22Rv1 (cell line): ENCODE measurements at regions not wholly inside any gene's neighbourhood (a gene's known extent, or its start where the extent isn't known, plus 50 kb on each side); places are given as distances from the start of the nearest gene placed in this dataset.

Source experiments
- H3K27ac ChIP-seq: fragments of 450-650 bp; 2 replicates; pipeline ENCODE4 v1.5.1; 2017
- ZFX ChIP-seq: fragments of 450-650 bp; IDR thresholded peaks from 2 replicates; pipeline ENCODE4 v1.6.1; 2017; ENCODE audit warnings: antibody characterized with exemption, borderline replicate concordance
- TF ChIP-seq, protein P1 (sequence below): fragments of 450-650 bp; IDR thresholded peaks from 2 replicates; pipeline ENCODE4 v1.5.1; 2017; ENCODE audit warnings: mild to moderate bottlenecking

DNA sequence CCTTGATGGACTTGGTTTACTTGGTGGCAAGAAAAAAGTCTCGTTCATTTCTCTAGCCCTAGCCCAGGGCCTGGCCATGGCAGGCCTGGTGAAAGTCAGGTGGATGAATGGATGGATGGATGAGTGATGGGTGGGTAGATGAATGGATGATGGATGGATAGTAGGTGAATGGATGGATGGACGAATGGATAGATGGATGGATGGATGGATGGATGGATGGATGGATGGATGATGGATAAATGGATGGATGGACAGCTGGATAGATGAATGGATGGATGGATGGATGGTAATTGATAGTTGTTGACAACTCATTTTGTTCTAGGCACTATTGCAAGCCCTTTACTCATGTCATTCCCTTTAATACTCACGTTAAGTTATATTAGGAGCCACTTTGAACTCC lies 86.1 kb upstream of the ANO1 start:
- no peak overlapping the region for H3K27ac ChIP-seq
- TF ChIP-seq, protein P1, sequence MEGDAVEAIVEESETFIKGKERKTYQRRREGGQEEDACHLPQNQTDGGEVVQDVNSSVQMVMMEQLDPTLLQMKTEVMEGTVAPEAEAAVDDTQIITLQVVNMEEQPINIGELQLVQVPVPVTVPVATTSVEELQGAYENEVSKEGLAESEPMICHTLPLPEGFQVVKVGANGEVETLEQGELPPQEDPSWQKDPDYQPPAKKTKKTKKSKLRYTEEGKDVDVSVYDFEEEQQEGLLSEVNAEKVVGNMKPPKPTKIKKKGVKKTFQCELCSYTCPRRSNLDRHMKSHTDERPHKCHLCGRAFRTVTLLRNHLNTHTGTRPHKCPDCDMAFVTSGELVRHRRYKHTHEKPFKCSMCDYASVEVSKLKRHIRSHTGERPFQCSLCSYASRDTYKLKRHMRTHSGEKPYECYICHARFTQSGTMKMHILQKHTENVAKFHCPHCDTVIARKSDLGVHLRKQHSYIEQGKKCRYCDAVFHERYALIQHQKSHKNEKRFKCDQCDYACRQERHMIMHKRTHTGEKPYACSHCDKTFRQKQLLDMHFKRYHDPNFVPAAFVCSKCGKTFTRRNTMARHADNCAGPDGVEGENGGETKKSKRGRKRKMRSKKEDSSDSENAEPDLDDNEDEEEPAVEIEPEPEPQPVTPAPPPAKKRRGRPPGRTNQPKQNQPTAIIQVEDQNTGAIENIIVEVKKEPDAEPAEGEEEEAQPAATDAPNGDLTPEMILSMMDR: no peak
- no peak for TF ChIP-seq ZFX

DNA sequence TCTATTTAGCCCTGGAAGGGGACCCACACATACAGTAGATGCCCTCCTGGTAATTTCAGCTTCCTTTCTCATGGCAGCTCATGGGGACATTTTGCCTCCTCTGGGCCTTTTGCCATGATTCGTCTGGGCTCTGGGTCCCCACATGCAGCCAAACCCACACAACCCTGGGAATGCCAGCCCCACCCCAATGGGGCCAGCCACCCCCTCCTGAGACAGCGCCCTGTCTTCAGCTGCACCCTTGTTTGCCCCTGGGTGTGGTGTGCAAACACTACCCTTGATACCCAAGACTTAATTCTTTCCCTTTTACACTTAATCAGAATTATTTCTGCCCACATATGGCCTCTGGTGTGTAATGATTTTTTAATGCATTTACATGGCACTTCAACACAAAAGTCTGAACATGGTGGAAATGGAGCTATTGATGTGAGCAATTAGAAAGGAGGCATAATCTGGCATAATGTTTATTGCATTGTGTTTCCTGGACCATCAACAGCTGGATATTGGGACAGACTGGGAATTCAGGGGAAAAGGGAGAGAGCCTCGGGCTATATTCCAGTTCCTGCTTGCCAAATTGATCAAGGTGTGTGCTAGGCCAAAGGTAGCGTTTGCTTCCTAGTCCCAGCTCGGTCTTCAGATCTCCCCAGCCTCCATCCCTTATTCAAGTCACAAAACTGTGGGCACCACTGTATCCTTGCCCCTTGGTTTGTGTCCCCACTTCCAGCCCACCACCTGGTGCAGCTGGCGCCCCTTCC lies 85.0 kb upstream of the ANO1 start:
- TF ChIP-seq, protein P1: no peak
- no peak for TF ChIP-seq ZFX
- H3K27ac ChIP-seq: no peak overlapping the region

DNA sequence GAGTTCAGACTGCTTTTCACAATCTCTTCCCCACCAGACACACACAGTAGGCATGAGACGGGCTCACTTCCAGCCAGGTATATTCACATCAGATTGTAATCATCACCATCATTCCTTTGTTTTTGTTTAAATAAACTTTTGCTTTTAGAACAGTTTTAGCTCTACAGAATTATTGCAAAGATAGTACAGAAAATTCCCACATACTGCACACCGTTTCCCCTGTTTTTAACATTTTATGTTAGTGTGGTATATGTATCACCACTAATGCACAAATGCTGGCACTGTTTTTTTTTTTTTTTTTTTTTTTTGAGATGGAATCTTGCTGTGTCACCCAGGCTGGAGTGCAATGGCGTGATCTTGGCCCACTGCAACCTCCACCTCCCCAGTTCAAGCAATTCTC lies 83.3 kb upstream of the ANO1 start:
- TF ChIP-seq, protein P1: no peak
- no peak for TF ChIP-seq ZFX
- no peak overlapping the region for H3K27ac ChIP-seq

DNA sequence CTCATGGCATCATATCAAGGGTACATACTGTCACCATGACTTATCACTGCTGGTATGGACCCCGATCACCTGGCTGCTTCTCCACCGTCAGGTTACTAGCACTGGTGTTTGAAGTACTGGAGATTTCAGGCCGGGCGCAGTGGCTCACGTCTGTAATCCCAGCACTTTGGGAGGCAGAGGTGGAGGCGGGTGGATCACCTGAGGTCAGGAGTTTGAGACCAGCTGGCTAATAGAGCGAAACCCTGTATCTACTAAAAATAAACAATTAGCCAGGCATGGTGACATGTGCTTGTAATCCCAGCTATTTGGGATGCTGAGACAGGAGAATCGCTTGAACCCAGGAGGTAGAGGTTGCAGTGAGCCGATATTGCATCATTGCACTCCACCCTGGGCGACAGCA lies 82.4 kb upstream of the ANO1 start:
- no peak overlapping the region for H3K27ac ChIP-seq
- TF ChIP-seq, protein P1: no peak
- no peak for TF ChIP-seq ZFX

DNA sequence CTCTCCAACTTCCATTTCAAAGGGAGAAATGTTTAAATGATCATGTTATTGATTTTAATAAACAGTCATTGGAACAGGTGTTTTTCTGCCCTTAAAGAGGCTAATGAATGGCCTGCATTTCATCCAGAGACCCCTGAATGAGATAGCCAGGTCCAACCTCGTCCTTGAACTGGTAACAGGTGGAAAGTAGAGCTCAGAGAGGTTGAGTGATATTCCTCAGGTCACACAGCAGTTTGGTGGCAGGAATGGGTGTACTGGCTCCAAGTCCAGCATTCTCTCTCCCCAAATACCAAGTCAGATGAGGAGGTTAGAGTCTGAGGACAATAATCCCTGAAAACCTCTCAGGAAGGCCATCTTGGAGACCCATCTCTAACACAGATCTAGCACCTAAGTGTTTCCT lies 81.7 kb upstream of the ANO1 start:
- H3K27ac ChIP-seq: no peak overlapping the region
- no peak for TF ChIP-seq ZFX
- TF ChIP-seq, protein P1: no peak

DNA sequence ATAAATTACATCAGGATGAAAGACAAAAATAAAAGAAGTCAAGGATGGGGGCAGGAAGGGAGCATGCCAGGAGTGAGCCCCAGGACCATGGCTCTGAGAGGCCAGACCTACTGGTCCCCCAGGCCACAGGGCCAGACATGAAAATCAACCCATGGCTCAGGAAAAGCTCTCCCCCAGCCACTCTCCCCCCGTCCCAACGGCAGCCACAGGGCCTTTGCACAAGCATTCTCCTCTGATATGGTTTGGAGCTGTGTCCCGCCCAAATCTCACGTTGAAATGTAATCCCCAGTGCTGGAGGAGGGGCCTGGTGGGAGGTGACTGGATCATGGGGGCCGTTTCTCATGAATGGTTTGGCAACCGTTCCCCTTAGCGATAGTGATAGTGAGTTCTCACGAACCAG lies 80.8 kb upstream of the ANO1 start:
- TF ChIP-seq, protein P1: no peak
- TF ChIP-seq ZFX: no peak
- no peak overlapping the region for H3K27ac ChIP-seq

DNA sequence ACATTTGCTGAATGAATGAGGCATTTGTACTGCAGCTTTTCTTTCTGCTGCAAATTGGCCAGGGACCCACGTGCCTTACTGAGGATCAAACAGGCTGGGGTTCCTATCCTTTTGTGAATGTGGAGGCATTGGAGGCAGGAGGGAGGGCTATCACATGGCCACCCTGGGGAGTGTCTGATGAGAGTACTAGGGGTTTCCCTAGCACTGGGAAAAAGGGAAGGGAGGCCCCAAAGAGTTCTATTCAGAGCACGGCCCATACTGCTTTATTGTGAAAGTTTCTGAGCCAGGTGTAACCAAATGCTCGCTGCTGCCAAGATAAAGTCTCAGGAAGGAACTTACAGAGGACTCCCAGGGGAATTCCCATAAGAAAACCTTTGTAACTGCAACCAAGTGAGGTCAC lies 78.4 kb upstream of the ANO1 start:
- H3K27ac ChIP-seq: no peak overlapping the region
- TF ChIP-seq, protein P1: no peak
- no peak for TF ChIP-seq ZFX
